ENCODE measurements at regions not wholly inside any gene's neighbourhood (a gene's known extent, or its start where the extent isn't known, plus 50 kb on each side); places are given as distances from the start of the nearest gene placed in this dataset.
"Not testable (repeated sequence)": the region's sequence is repeated elsewhere in the genome, so short reads cannot be mapped to it uniquely, and the experiment has no call there.

- Mint-ChIP-seq H3K9me3 (no peaks in the 10 kb centered on the region), H3K27ac (no peak overlapping the region), H3K4me3 (no peak overlapping the region), H3K27me3 (no peaks in the 10 kb centered on the region), H3K36me3 (ENCODE audit: low read depth) (no peaks in the 10 kb centered on the region), H3K4me1 (no peaks in the 10 kb centered on the region)
- no peak for ATAC-seq (replicated peaks)
Measured at GRCh38 chr13:19056984-19057490, 124.6 kb downstream of the TUBA3C start.

- Mint-ChIP-seq H3K27me3 (no peaks in the 10 kb centered on the region), H3K36me3 (ENCODE audit: low read depth) (no peaks in the 10 kb centered on the region), H3K9me3 (no peaks in the 10 kb centered on the region), H3K27ac (no peak overlapping the region), H3K4me1 (no peaks in the 10 kb centered on the region), H3K4me3 (no peak overlapping the region)
- no peak for ATAC-seq (replicated peaks)
Measured at GRCh38 chr13:19056355-19056880, 125.2 kb downstream of the TUBA3C start.

GRCh38 chr13:19055611-19056010 is 126.0 kb downstream of the TUBA3C start:
- H3K27ac Mint-ChIP-seq: no peak overlapping the region
- no peak for ATAC-seq (replicated peaks)
- no peaks in the 10 kb centered on the region for H3K4me1 Mint-ChIP-seq
- H3K9me3 Mint-ChIP-seq: no peaks in the 10 kb centered on the region
- no peaks in the 10 kb centered on the region for H3K27me3 Mint-ChIP-seq
- no peak overlapping the region for H3K4me3 Mint-ChIP-seq
- no peaks in the 10 kb centered on the region for H3K36me3 Mint-ChIP-seq (ENCODE audit: low read depth)

DNA sequence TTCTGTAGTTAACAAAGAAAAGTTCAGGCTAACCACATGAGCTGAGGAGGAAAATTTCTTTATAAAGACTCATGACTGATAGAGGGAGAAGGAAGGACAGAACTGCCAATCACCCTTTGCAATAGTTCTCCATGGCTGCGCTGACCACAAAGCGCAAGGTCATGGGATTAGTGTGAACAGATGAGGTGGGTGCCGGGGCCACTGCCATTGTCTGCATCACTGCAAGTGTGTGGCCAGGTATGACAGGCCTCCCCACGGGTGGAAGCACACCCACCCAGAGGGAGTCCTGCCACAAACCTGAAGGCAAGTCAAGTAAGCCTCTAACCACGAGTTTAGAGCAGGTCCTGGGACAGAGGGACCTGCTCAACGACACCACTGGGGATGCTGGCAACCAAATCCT is 128.1 kb downstream of the TUBA3C start:
- H3K4me1 Mint-ChIP-seq: no peaks in the 10 kb centered on the region
- H3K36me3 Mint-ChIP-seq (ENCODE audit: low read depth): no peaks in the 10 kb centered on the region
- H3K4me3 Mint-ChIP-seq: no peak overlapping the region
- no peaks in the 10 kb centered on the region for H3K27me3 Mint-ChIP-seq
- no peak for ATAC-seq (replicated peaks)
- H3K27ac Mint-ChIP-seq: no peak overlapping the region
- no peaks in the 10 kb centered on the region for H3K9me3 Mint-ChIP-seq

DNA sequence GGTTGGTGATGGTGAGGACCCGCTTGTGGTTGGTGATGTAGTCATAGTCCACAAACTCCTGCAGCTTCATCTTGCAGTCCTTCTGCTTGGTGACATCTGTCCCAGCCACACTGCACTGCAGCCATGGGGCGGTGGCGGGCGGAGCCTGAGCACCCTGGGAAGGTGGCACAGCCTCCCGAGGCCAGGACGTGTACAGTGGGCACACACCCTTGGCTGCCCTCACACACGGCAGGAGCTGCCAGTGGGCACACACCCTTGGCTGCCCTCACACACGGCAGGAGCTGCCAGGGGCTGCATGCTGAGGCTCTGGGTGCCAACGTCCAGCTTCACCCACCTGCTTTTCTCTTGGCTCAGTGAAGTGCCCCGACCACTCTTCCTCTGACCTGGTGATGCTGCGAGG is 128.7 kb downstream of the TUBA3C start:
- Mint-ChIP-seq H3K27me3 (no peaks in the 10 kb centered on the region), H3K4me3 (no peak overlapping the region), H3K36me3 (ENCODE audit: low read depth) (no peaks in the 10 kb centered on the region), H3K9me3 (no peaks in the 10 kb centered on the region), H3K4me1 (no peaks in the 10 kb centered on the region), H3K27ac (no peak overlapping the region)
- ATAC-seq (replicated peaks): no peak

DNA sequence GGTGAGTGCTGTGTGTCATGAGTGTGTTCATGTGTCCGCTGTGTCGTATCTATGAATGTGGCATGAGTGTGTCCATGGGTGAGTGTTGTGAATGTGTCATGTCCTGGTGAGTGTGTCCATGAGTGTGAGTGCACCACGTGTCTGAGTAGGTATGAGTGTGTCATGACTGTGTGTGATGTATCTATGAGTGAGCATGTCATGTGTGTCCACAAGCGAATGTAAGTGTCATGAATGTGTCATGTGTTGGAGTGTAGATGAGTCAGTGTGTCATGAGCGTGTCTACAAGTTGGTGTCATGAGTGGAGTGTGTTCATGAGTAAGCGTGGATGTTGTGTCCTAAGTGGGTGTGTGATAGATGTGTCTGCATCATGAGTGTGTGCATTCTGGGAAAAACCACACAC is 129.4 kb downstream of the TUBA3C start:
- H3K4me1 Mint-ChIP-seq: no peaks in the 10 kb centered on the region
- no peaks in the 10 kb centered on the region for H3K36me3 Mint-ChIP-seq (ENCODE audit: low read depth)
- no peaks in the 10 kb centered on the region for H3K9me3 Mint-ChIP-seq
- no peak overlapping the region for H3K4me3 Mint-ChIP-seq
- H3K27me3 Mint-ChIP-seq: no peaks in the 10 kb centered on the region
- peak; percentile 26 for ATAC-seq (replicated peaks)
- no peak overlapping the region for H3K27ac Mint-ChIP-seq

- no peaks in the 10 kb centered on the region for H3K27me3 Mint-ChIP-seq
- H3K9me3 Mint-ChIP-seq: no peaks in the 10 kb centered on the region
- no peak for ATAC-seq (replicated peaks)
- no peaks in the 10 kb centered on the region for H3K36me3 Mint-ChIP-seq (ENCODE audit: low read depth)
- no peaks in the 10 kb centered on the region for H3K4me1 Mint-ChIP-seq
- no peak overlapping the region for H3K4me3 Mint-ChIP-seq
- no peak overlapping the region for H3K27ac Mint-ChIP-seq
Measured at GRCh38 chr13:19050901-19051300, 130.7 kb downstream of the TUBA3C start.

- not testable (repeated sequence) for H3K27me3 Mint-ChIP-seq; H3K36me3 Mint-ChIP-seq (ENCODE audit: low read depth); H3K4me3 Mint-ChIP-seq; H3K9me3 Mint-ChIP-seq; H3K4me1 Mint-ChIP-seq; H3K27ac Mint-ChIP-seq; ATAC-seq (replicated peaks)
Measured at GRCh38 chr13:19049624-19050023, 132.0 kb downstream of the TUBA3C start.

- no peaks in the 10 kb centered on the region for H3K36me3 Mint-ChIP-seq (ENCODE audit: low read depth)
- no peak for ATAC-seq (replicated peaks)
- no peaks in the 10 kb centered on the region for H3K9me3 Mint-ChIP-seq
- H3K27ac Mint-ChIP-seq: no peak overlapping the region
- H3K4me1 Mint-ChIP-seq: no peaks in the 10 kb centered on the region
- H3K4me3 Mint-ChIP-seq: no peak overlapping the region
- H3K27me3 Mint-ChIP-seq: no peaks in the 10 kb centered on the region
Measured at GRCh38 chr13:19048381-19048780, 133.2 kb downstream of the TUBA3C start.

- Mint-ChIP-seq H3K27me3 (peaks cover 14% of the 10 kb centered on the region), H3K4me3 (no peak overlapping the region), H3K27ac (no peak overlapping the region), H3K36me3 (ENCODE audit: low read depth) (no peaks in the 10 kb centered on the region), H3K4me1 (no peaks in the 10 kb centered on the region), H3K9me3 (no peaks in the 10 kb centered on the region)
- no peak for ATAC-seq (replicated peaks)
Measured at GRCh38 chr13:19023115-19023514, 158.5 kb downstream of the TUBA3C start.

DNA sequence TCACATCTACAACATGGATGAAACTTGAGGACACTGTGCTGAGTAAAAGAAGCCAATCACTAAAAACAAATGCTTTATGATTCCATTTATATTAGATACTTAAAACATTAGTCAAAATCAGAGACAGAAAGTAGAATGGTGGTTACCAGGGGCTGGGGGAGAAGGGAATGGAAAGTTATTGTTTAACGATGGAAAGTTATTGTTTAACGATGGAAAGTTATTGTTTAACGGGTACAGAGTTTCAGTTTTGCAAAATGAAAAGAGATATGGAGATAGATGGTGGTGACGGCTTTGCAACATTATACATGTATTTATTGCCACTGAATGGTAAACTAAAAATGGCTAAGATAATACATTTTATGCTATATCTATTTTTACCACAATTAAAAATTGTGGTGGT is 160.6 kb downstream of the TUBA3C start:
- H3K27ac Mint-ChIP-seq: no peak overlapping the region
- peaks cover 14% of the 10 kb centered on the region for H3K27me3 Mint-ChIP-seq
- H3K36me3 Mint-ChIP-seq (ENCODE audit: low read depth): no peaks in the 10 kb centered on the region
- H3K9me3 Mint-ChIP-seq: no peaks in the 10 kb centered on the region
- H3K4me3 Mint-ChIP-seq: no peak overlapping the region
- no peaks in the 10 kb centered on the region for H3K4me1 Mint-ChIP-seq
- no peak for ATAC-seq (replicated peaks)

GRCh38 chr13:18998389-18998788 is 183.2 kb downstream of the TUBA3C start:
- H3K4me1 Mint-ChIP-seq: peaks cover 41% of the 10 kb centered on the region
- peak overlapping the region; percentile 60 for H3K27ac Mint-ChIP-seq
- no peaks in the 10 kb centered on the region for H3K27me3 Mint-ChIP-seq
- ATAC-seq (replicated peaks): peak; percentile 70
- H3K4me3 Mint-ChIP-seq: peak overlapping the region; percentile 48
- peaks cover 10% of the 10 kb centered on the region for H3K9me3 Mint-ChIP-seq
- H3K36me3 Mint-ChIP-seq (ENCODE audit: low read depth): no peaks in the 10 kb centered on the region

DNA sequence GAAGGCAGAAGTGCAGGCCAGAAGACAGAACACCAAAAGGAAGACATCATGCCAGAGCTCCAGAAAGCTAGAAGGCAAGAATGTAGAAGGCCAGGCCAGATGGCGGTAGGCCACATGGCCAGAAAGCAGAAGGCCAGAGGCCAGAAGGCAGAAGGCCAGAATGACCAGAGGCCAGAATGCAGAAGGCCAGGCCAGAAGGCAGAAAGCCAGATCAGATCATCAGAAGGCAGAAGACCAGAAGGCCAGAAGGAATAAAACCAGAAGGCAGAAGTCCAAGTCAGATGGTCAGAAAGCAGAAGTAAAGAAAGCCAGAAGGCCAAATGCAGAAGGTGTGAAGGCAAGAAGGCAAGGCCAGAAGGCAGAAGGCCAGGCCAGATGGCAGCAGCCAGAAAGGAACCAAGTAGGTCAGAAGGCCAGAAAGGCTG is 185.0 kb downstream of the TUBA3C start:
- no peak overlapping the region for H3K27ac Mint-ChIP-seq
- ATAC-seq (replicated peaks): no peak
- no peaks in the 10 kb centered on the region for H3K27me3 Mint-ChIP-seq
- peaks cover 50% of the 10 kb centered on the region for H3K4me1 Mint-ChIP-seq
- no peaks in the 10 kb centered on the region for H3K36me3 Mint-ChIP-seq (ENCODE audit: low read depth)
- H3K4me3 Mint-ChIP-seq: no peak overlapping the region
- H3K9me3 Mint-ChIP-seq: peaks cover 10% of the 10 kb centered on the region

DNA sequence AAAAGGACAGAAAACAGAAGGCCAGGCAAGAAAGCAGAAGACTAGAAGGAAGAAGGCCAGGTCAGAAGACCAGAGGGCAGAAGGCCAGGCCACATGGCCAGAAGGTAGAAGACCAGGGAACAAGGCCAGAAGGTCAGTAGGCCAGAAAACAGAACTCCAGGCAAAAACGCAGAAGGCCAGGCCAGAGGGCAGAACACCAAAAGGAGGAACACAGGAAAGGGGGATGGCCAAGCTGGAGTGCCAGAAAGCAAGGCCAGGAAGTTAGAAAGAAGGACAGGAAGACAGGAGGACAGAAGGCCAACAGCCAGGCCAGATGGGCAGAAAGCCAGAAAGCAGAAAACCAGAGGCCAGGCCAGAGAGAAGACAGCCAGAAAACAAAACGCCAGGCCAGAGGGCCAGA is 185.4 kb downstream of the TUBA3C start:
- no peak overlapping the region for H3K27ac Mint-ChIP-seq
- no peaks in the 10 kb centered on the region for H3K27me3 Mint-ChIP-seq
- H3K9me3 Mint-ChIP-seq: peaks cover 10% of the 10 kb centered on the region
- H3K4me1 Mint-ChIP-seq: peaks cover 50% of the 10 kb centered on the region
- H3K4me3 Mint-ChIP-seq: no peak overlapping the region
- H3K36me3 Mint-ChIP-seq (ENCODE audit: low read depth): no peaks in the 10 kb centered on the region
- no peak for ATAC-seq (replicated peaks)

DNA sequence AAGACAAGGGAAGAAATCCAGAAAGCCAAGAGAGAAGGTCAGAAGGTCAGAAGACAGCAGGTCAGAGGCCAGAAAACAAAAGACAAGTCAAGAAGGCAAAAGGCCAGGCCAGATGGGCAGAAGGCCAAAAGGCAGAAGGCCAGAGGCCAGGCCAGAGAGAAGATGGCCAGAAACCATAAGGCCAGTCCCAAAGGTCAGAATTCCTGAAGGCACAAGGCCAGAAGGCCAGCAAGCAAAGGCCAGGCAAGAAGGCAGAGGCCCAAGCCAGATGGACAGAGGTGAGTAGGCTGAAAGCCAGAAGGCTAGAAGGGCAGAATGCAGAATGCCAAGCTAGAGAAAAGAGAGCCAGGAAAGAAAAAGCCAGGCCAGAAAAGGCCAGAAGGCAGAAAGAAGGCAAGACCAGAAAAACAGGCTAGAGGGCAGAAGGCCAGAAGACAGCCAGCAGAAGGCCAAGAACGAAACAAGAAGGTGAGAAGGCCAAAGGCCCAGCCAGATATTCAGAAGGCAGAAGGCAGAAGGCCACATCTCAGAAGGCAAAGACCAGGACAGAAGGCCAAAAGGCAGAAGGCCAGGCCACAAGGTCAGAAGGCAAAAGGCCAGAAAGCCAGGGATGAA is 186.3 kb downstream of the TUBA3C start:
- ATAC-seq (replicated peaks): no peak
- no peak overlapping the region for H3K27ac Mint-ChIP-seq
- peaks cover under 1% of the 10 kb centered on the region for H3K36me3 Mint-ChIP-seq (ENCODE audit: low read depth)
- H3K4me1 Mint-ChIP-seq: peaks cover 50% of the 10 kb centered on the region
- no peak overlapping the region for H3K4me3 Mint-ChIP-seq
- peaks cover 10% of the 10 kb centered on the region for H3K9me3 Mint-ChIP-seq
- no peaks in the 10 kb centered on the region for H3K27me3 Mint-ChIP-seq

Measured in activated T-helper 17 cell treated with anti-CD3 and anti-CD28 coated beads, Interleukin-2, amount 50 U/mL, for 72 hours (primary cell).